ENCODE measurements at regions not wholly inside any gene's neighbourhood (a gene's known extent, or its start where the extent isn't known, plus 50 kb on each side); places are given as distances from the start of the nearest gene placed in this dataset.
A peak's percentile ranks its signal among the peaks of the same experiment; 100 is the strongest.

- Histone ChIP-seq H3K9me3 (ENCODE audit: control insufficient read depth, insufficient read depth, low read length) (no peaks in the 10 kb centered on the region), H3K27ac (ENCODE audit: low read depth, low read length) (no peak overlapping the region), H3K4me3 (ENCODE audit: low read depth, low read length) (no peak overlapping the region), H3K27me3 (ENCODE audit: control insufficient read depth, insufficient read depth, low read length) (no peaks in the 10 kb centered on the region), H3K36me3 (ENCODE audit: control insufficient read depth, insufficient read depth, low read length) (no peaks in the 10 kb centered on the region), H3K4me1 (ENCODE audit: control insufficient read depth, insufficient read depth, low read length) (no peaks in the 10 kb centered on the region)
- DNase-seq (ENCODE audit: low read depth in 4 of 6, low spot score in 6 of 6), result peak in 1 of 6 donors; percentile 61
- no CpG with 5 or more reads among the region's 2 CpGs for WGBS (ENCODE audit: insufficient coverage)
Measured at GRCh38 chr1:113253590-113253989, 136.7 kb upstream of the MAGI3 start.

GRCh38 chr1:113255038-113255719 is 135.1 kb upstream of the MAGI3 start:
- peak in 2 of 6 donors; percentile 20 to 23 for DNase-seq (ENCODE audit: low read depth in 4 of 6, low spot score in 6 of 6)
- WGBS (ENCODE audit: insufficient coverage), result 36% methylated on average over 4 of the region's 7 CpGs
- no peak overlapping the region for H3K27ac ChIP-seq (ENCODE audit: low read depth, low read length)
- H3K4me1 ChIP-seq (ENCODE audit: control insufficient read depth, insufficient read depth, low read length), result no peaks in the 10 kb centered on the region
- H3K4me3 ChIP-seq (ENCODE audit: low read depth, low read length), result no peak overlapping the region
- H3K36me3 ChIP-seq (ENCODE audit: control insufficient read depth, insufficient read depth, low read length), result no peaks in the 10 kb centered on the region
- no peaks in the 10 kb centered on the region for H3K27me3 ChIP-seq (ENCODE audit: control insufficient read depth, insufficient read depth, low read length)
- H3K9me3 ChIP-seq (ENCODE audit: control insufficient read depth, insufficient read depth, low read length), result no peaks in the 10 kb centered on the region

- WGBS (ENCODE audit: insufficient coverage), result 19% methylated on average over 4 of the region's 8 CpGs
- H3K27me3 ChIP-seq (ENCODE audit: control insufficient read depth, insufficient read depth, low read length), result no peaks in the 10 kb centered on the region
- DNase-seq (ENCODE audit: low read depth in 4 of 6, low spot score in 6 of 6), result peak in 1 of 6 donors; percentile 81
- no peaks in the 10 kb centered on the region for H3K36me3 ChIP-seq (ENCODE audit: control insufficient read depth, insufficient read depth, low read length)
- no peaks in the 10 kb centered on the region for H3K9me3 ChIP-seq (ENCODE audit: control insufficient read depth, insufficient read depth, low read length)
- H3K27ac ChIP-seq (ENCODE audit: low read depth, low read length), result no peak overlapping the region
- no peaks in the 10 kb centered on the region for H3K4me1 ChIP-seq (ENCODE audit: control insufficient read depth, insufficient read depth, low read length)
- no peak overlapping the region for H3K4me3 ChIP-seq (ENCODE audit: low read depth, low read length)
Measured at GRCh38 chr1:113255720-113256347, 134.5 kb upstream of the MAGI3 start.

- no peaks in the 10 kb centered on the region for H3K27me3 ChIP-seq (ENCODE audit: control insufficient read depth, insufficient read depth, low read length)
- WGBS (ENCODE audit: insufficient coverage), result 45% methylated on average over 2 of the region's 2 CpGs
Measured at GRCh38 chr1:113256348-113256729, 134.0 kb upstream of the MAGI3 start.

GRCh38 chr1:113259988-113260387 is 130.3 kb upstream of the MAGI3 start:
- H3K36me3 ChIP-seq (ENCODE audit: control insufficient read depth, insufficient read depth, low read length), result no peaks in the 10 kb centered on the region
- no peak for DNase-seq (ENCODE audit: low read depth in 4 of 6, low spot score in 6 of 6)
- H3K9me3 ChIP-seq (ENCODE audit: control insufficient read depth, insufficient read depth, low read length), result no peaks in the 10 kb centered on the region
- no peaks in the 10 kb centered on the region for H3K4me1 ChIP-seq (ENCODE audit: control insufficient read depth, insufficient read depth, low read length)
- H3K27me3 ChIP-seq (ENCODE audit: control insufficient read depth, insufficient read depth, low read length), result no peaks in the 10 kb centered on the region
- no CpG with 5 or more reads among the region's 2 CpGs for WGBS (ENCODE audit: insufficient coverage)
- H3K27ac ChIP-seq (ENCODE audit: low read depth, low read length), result no peak overlapping the region
- no peak overlapping the region for H3K4me3 ChIP-seq (ENCODE audit: low read depth, low read length)

More at GRCh38 chr1:113256348-113256729, 134.0 kb upstream of the MAGI3 start:
- Histone ChIP-seq H3K27ac (ENCODE audit: low read depth, low read length) (no peak overlapping the region), H3K9me3 (ENCODE audit: control insufficient read depth, insufficient read depth, low read length) (no peaks in the 10 kb centered on the region), H3K4me3 (ENCODE audit: low read depth, low read length) (no peak overlapping the region), H3K4me1 (ENCODE audit: control insufficient read depth, insufficient read depth, low read length) (no peaks in the 10 kb centered on the region), H3K36me3 (ENCODE audit: control insufficient read depth, insufficient read depth, low read length) (no peaks in the 10 kb centered on the region)
- DNase-seq (ENCODE audit: low read depth in 4 of 6, low spot score in 6 of 6), result no peak

GRCh38 chr1:113265196-113265595 is 125.1 kb upstream of the MAGI3 start:
- Histone ChIP-seq H3K9me3 (ENCODE audit: control insufficient read depth, insufficient read depth, low read length) (no peaks in the 10 kb centered on the region), H3K4me1 (ENCODE audit: control insufficient read depth, insufficient read depth, low read length) (no peaks in the 10 kb centered on the region), H3K27ac (ENCODE audit: low read depth, low read length) (no peak overlapping the region), H3K4me3 (ENCODE audit: low read depth, low read length) (no peak overlapping the region), H3K36me3 (ENCODE audit: control insufficient read depth, insufficient read depth, low read length) (no peaks in the 10 kb centered on the region), H3K27me3 (ENCODE audit: control insufficient read depth, insufficient read depth, low read length) (no peaks in the 10 kb centered on the region)
- no peak for DNase-seq (ENCODE audit: low read depth in 4 of 6, low spot score in 6 of 6)
- WGBS (ENCODE audit: insufficient coverage), result 86% methylated on average over 2 of the region's 2 CpGs

GRCh38 chr1:113266788-113267187 is 123.5 kb upstream of the MAGI3 start:
- Histone ChIP-seq H3K36me3 (ENCODE audit: control insufficient read depth, insufficient read depth, low read length) (no peaks in the 10 kb centered on the region), H3K4me3 (ENCODE audit: low read depth, low read length) (no peak overlapping the region), H3K4me1 (ENCODE audit: control insufficient read depth, insufficient read depth, low read length) (no peaks in the 10 kb centered on the region), H3K27me3 (ENCODE audit: control insufficient read depth, insufficient read depth, low read length) (no peaks in the 10 kb centered on the region), H3K27ac (ENCODE audit: low read depth, low read length) (no peak overlapping the region), H3K9me3 (ENCODE audit: control insufficient read depth, insufficient read depth, low read length) (no peaks in the 10 kb centered on the region)
- DNase-seq (ENCODE audit: low read depth in 4 of 6, low spot score in 6 of 6), result no peak
- 81% methylated on average over 6 of the region's 6 CpGs for WGBS (ENCODE audit: insufficient coverage)

- Histone ChIP-seq H3K27me3 (ENCODE audit: control insufficient read depth, insufficient read depth, low read length) (no peaks in the 10 kb centered on the region), H3K4me1 (ENCODE audit: control insufficient read depth, insufficient read depth, low read length) (no peaks in the 10 kb centered on the region), H3K36me3 (ENCODE audit: control insufficient read depth, insufficient read depth, low read length) (no peaks in the 10 kb centered on the region), H3K4me3 (ENCODE audit: low read depth, low read length) (no peak overlapping the region), H3K27ac (ENCODE audit: low read depth, low read length) (no peak overlapping the region), H3K9me3 (ENCODE audit: control insufficient read depth, insufficient read depth, low read length) (no peaks in the 10 kb centered on the region)
- DNase-seq (ENCODE audit: low read depth in 4 of 6, low spot score in 6 of 6), result peak in 1 of 6 donors; percentile 76
- WGBS (ENCODE audit: insufficient coverage), result no CpG with 5 or more reads among the region's 6 CpGs
Measured at GRCh38 chr1:113269168-113269963, 120.9 kb upstream of the MAGI3 start.

- Histone ChIP-seq H3K4me1 (ENCODE audit: control insufficient read depth, insufficient read depth, low read length) (no peaks in the 10 kb centered on the region), H3K27me3 (ENCODE audit: control insufficient read depth, insufficient read depth, low read length) (no peaks in the 10 kb centered on the region), H3K27ac (ENCODE audit: low read depth, low read length) (no peak overlapping the region), H3K9me3 (ENCODE audit: control insufficient read depth, insufficient read depth, low read length) (no peaks in the 10 kb centered on the region), H3K4me3 (ENCODE audit: low read depth, low read length) (no peak overlapping the region), H3K36me3 (ENCODE audit: control insufficient read depth, insufficient read depth, low read length) (no peaks in the 10 kb centered on the region)
- WGBS (ENCODE audit: insufficient coverage), result 80% methylated on average over 2 of the region's 4 CpGs
- no peak for DNase-seq (ENCODE audit: low read depth in 4 of 6, low spot score in 6 of 6)
Measured at GRCh38 chr1:113271039-113271438, 119.3 kb upstream of the MAGI3 start.

Measured in spinal cord (tissue), 9 donors.